Hepatocyte (in vitro differentiated cells): ENCODE measurements at regions not wholly inside any gene's neighbourhood (a gene's known extent, or its start where the extent isn't known, plus 50 kb on each side); places are given as distances from the start of the nearest gene placed in this dataset.

Experiments used
- DNase-seq: peaks from one replicate; pipeline ENCODE4 v3.0.0-alpha.2; 2016; ENCODE audit warnings: low spot score
- H2AFZ ChIP-seq: fragments of 200-600 bp; sonication (generic); 2 replicates; pipeline ENCODE4 v1.6.0; 2016; ENCODE audit warnings: antibody characterized with exemption, mild to moderate bottlenecking
- H3K27ac ChIP-seq: fragments of 200-600 bp; sonication (generic); 2 replicates; pipeline ENCODE4 v1.5.1; 2016; ENCODE audit warnings: mild to moderate bottlenecking
- H3K27me3 ChIP-seq: fragments of 200-600 bp; sonication (generic); 2 replicates; pipeline ENCODE4 v1.6.1; 2016
- H3K36me3 ChIP-seq: fragments of 200-600 bp; sonication (generic); replicated peaks from 2 replicates; pipeline ENCODE4 v1.5.1; 2016; ENCODE audit warnings: low read depth; ENCODE audit not compliant: insufficient read depth
- H3K4me1 ChIP-seq: fragments of 200-600 bp; sonication (generic); 2 replicates; pipeline ENCODE4 v1.5.1; 2016; ENCODE audit warnings: mild to moderate bottlenecking, moderate library complexity; ENCODE audit not compliant: insufficient read depth
- H3K4me2 ChIP-seq: fragments of 200-600 bp; sonication (generic); 2 replicates; pipeline ENCODE4 v1.6.0; 2016
- H3K4me3 ChIP-seq: fragments of 200-600 bp; sonication (generic); 2 replicates; pipeline ENCODE4 v1.5.1; 2016; ENCODE audit warnings: mild to moderate bottlenecking
- H3K79me2 ChIP-seq: fragments of 200-600 bp; sonication (generic); 2 replicates; pipeline ENCODE4 v1.6.0; 2017; ENCODE audit warnings: mild to moderate bottlenecking
- H3K9me2 ChIP-seq: fragments of 200-600 bp; sonication (generic); replicated peaks from 2 replicates; pipeline ENCODE4 v1.6.0; 2017; ENCODE audit warnings: mild to moderate bottlenecking; ENCODE audit not compliant: insufficient read depth
- H3K9me3 ChIP-seq: fragments of 200-600 bp; sonication (generic); 2 replicates; pipeline ENCODE4 v1.5.1; 2016; ENCODE audit warnings: low read depth, mild to moderate bottlenecking
- H4K20me1 ChIP-seq: fragments of 200-600 bp; sonication (generic); 2 replicates; pipeline ENCODE4 v1.6.0; 2016; ENCODE audit warnings: mild to moderate bottlenecking; ENCODE audit not compliant: insufficient read depth, poor library complexity, severe bottlenecking
- EZH2 ChIP-seq: fragments of 200-600 bp; sonication (generic); IDR thresholded peaks from 2 replicates; pipeline ENCODE4 v1.6.1; 2016; ENCODE audit warnings: antibody characterized with exemption, mild to moderate bottlenecking, borderline replicate concordance
- EZH2phosphoT487 ChIP-seq: fragments of 200-600 bp; sonication (generic); IDR thresholded peaks from one replicate; pipeline ENCODE4 v1.6.1; 2018; ENCODE audit warnings: antibody characterized with exemption, mild to moderate bottlenecking, low read depth, moderate library complexity; ENCODE audit not compliant: unreplicated experiment, severe bottlenecking
- WGBS: methylation state at CpG from one replicate; pipeline ENCODE4 v1.1.6; 2016; ENCODE audit warnings: low lambda C conversion rate; ENCODE audit errors: missing lambda C conversion rate; 5-methylcytosine and 5-hydroxymethylcytosine counted together
- TF ChIP-seq, protein P1 (sequence below): fragments of 200-600 bp; sonication (generic); IDR thresholded peaks from 2 replicates; pipeline ENCODE4 v1.5.1; 2016; ENCODE audit warnings: antibody characterized with exemption, mild to moderate bottlenecking; ENCODE audit not compliant: poor library complexity

DNA sequence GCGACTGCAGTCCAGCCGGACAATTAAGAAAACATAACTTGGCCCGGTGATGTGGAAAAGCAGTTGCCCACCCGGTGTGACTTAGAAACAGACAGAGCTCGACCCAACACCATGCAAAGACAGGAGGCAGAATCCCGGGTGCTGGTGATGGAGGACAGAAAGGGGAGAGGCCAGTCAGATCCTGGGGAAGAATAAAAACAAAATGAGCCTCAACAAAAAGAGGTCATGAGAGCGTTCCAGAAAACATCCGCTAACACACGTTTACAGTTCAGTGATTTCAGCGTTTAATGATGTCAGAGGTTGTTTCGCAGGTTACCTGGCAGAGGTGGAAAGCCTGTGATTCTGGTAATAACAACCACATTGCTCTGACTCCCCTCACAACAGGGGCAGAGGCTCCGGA is 111.9 kb downstream of the OSR1 start:
- Histone ChIP-seq H3K27me3 (no peaks in the 10 kb centered on the region), H3K9me2 (no peaks in the 10 kb centered on the region), H2AFZ (no peak overlapping the region), H3K9me3 (no peaks in the 10 kb centered on the region), H4K20me1 (no peaks in the 10 kb centered on the region), H3K4me3 (no peak overlapping the region), H3K79me2 (no peaks in the 10 kb centered on the region), H3K27ac (no peak overlapping the region), H3K4me1 (no peaks in the 10 kb centered on the region), H3K4me2 (no peak overlapping the region), H3K36me3 (no peaks in the 10 kb centered on the region)
- 84% methylated on average over 12 of the region's 12 CpGs for WGBS
- DNase-seq = no peak
- no peak for TF ChIP-seq EZH2

DNA sequence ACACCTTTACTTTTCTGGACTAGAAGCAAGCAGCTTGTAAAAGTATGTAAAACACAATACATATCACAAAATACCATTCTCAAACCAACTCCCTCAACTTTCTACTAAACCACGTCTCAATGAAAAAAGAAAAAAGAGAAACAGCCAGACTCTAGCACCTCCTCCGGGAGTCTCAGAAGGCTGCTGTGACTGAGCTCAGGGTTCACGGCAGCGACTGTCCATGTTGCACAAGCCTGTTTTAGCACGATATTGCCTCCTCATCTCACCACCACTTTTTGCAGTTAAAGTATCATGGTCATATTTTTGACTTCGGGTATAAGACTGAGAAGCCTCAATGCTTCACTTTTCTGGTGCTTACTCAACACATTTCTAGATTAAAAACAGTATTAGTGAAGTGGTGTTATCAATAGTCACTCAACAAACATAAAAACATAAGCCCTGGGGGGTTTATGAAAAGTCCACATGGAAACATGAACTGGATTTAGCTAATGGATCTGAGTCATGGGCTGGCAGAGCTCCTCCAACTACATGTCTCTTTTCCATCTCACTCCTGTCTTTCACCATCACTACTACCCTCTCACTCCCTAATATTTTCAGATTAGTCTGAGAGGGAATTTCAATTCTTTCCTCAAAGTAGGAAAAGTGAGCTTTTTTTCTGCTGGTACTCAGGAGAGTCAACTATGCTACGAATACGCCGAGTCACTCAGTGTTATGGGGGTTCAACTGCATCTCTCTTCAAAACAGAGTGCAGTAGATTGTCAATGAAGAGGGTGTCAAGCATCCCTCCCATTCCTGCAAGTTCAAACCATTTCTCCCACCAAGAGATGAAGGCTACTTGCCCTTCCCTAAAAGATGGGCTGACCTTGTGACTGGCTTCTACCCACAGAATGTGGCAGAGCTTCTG is 113.7 kb downstream of the OSR1 start:
- Histone ChIP-seq H3K4me2 (no peak overlapping the region), H3K4me1 (no peaks in the 10 kb centered on the region), H3K27me3 (no peaks in the 10 kb centered on the region), H3K4me3 (no peak overlapping the region), H4K20me1 (no peaks in the 10 kb centered on the region), H3K9me3 (no peaks in the 10 kb centered on the region), H3K9me2 (no peaks in the 10 kb centered on the region), H3K36me3 (no peaks in the 10 kb centered on the region), H3K27ac (no peak overlapping the region), H2AFZ (no peak overlapping the region), H3K79me2 (no peaks in the 10 kb centered on the region)
- no peak for DNase-seq
- TF ChIP-seq EZH2 = no peak
- TF ChIP-seq, protein P1, sequence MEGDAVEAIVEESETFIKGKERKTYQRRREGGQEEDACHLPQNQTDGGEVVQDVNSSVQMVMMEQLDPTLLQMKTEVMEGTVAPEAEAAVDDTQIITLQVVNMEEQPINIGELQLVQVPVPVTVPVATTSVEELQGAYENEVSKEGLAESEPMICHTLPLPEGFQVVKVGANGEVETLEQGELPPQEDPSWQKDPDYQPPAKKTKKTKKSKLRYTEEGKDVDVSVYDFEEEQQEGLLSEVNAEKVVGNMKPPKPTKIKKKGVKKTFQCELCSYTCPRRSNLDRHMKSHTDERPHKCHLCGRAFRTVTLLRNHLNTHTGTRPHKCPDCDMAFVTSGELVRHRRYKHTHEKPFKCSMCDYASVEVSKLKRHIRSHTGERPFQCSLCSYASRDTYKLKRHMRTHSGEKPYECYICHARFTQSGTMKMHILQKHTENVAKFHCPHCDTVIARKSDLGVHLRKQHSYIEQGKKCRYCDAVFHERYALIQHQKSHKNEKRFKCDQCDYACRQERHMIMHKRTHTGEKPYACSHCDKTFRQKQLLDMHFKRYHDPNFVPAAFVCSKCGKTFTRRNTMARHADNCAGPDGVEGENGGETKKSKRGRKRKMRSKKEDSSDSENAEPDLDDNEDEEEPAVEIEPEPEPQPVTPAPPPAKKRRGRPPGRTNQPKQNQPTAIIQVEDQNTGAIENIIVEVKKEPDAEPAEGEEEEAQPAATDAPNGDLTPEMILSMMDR = no peak
- no peak for TF ChIP-seq EZH2phosphoT487
- WGBS = 90% methylated on average over 9 of the region's 9 CpGs

DNA sequence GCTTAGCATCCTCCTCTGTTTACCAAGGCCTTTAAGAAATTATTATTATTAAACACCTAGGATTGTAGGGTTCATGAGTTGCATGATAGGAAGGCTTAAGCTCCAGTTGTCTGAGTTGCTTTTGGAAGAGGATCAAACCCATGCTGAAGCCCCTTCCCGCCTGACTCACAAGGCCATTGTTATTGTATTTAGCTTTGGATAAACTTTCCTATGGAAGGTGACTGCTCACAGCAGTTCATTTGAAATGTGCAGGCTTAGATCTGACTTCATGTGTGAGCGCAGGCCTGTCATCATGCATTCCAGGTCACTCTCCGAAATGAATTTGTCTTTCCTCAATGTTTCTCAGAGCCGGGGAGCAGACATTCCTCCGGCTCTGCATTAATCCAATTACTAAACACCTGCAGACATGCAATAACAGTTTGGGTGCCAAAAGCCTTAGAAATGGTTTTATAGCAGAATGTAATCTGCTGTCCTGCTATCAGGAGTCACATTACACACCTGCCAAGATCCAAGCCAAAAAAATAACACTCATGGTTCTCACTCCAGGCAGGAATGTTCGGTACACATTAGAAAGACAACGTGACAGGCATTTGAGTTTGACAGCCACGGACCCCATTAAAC is 119.9 kb downstream of the OSR1 start:
- TF ChIP-seq EZH2phosphoT487 (no peak), EZH2 (no peak)
- TF ChIP-seq, protein P1 = no peak
- Histone ChIP-seq H3K36me3 (no peaks in the 10 kb centered on the region), H3K79me2 (no peaks in the 10 kb centered on the region), H4K20me1 (no peaks in the 10 kb centered on the region), H3K9me2 (no peaks in the 10 kb centered on the region), H3K27ac (no peak overlapping the region), H3K27me3 (no peaks in the 10 kb centered on the region), H2AFZ (no peak overlapping the region), H3K4me3 (no peak overlapping the region), H3K9me3 (no peaks in the 10 kb centered on the region), H3K4me2 (no peak overlapping the region), H3K4me1 (no peaks in the 10 kb centered on the region)
- 80% methylated on average over 8 of the region's 8 CpGs for WGBS
- DNase-seq = no peak

DNA sequence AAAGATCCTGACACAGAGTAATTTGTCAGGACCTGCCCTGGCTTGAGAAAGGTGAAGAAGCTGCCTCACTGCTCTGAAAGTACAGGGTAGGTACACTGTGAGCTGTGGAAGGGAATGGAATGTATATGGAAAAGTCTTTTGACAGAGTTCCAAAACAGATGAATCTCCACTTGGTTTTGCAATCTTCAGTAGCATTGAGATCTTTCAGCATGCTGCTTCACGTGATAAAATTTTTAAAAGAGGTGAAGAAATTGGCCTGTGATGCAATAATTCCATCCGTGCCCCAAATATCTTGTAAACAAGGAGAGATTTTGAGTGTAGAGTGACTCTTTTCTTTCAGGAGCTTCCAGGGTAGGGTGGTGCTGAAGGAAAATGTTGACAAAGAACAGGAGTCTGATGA is 123.1 kb downstream of the OSR1 start:
- no peaks in the 10 kb centered on the region for H4K20me1 ChIP-seq
- no peaks in the 10 kb centered on the region for H3K9me2 ChIP-seq
- no peak overlapping the region for H3K27ac ChIP-seq
- WGBS = 40% methylated on average over 2 of the region's 2 CpGs
- H3K4me3 ChIP-seq = no peak overlapping the region
- no peaks in the 10 kb centered on the region for H3K9me3 ChIP-seq
- H3K4me2 ChIP-seq = no peak overlapping the region
- no peaks in the 10 kb centered on the region for H3K27me3 ChIP-seq
- no peaks in the 10 kb centered on the region for H3K36me3 ChIP-seq
- DNase-seq = peak; percentile 23
- no peak overlapping the region for H2AFZ ChIP-seq
- TF ChIP-seq EZH2phosphoT487 = no peak
- TF ChIP-seq, protein P1 = no peak
- no peak for TF ChIP-seq EZH2
- H3K4me1 ChIP-seq = no peaks in the 10 kb centered on the region
- H3K79me2 ChIP-seq = no peaks in the 10 kb centered on the region
